ENCODE measurements at regions not wholly inside any gene's neighbourhood (a gene's known extent, or its start where the extent isn't known, plus 50 kb on each side); places are given as distances from the start of the nearest gene placed in this dataset.
"Not testable (repeated sequence)": the region's sequence is repeated elsewhere in the genome, so short reads cannot be mapped to it uniquely, and the experiment has no call there.

DNA sequence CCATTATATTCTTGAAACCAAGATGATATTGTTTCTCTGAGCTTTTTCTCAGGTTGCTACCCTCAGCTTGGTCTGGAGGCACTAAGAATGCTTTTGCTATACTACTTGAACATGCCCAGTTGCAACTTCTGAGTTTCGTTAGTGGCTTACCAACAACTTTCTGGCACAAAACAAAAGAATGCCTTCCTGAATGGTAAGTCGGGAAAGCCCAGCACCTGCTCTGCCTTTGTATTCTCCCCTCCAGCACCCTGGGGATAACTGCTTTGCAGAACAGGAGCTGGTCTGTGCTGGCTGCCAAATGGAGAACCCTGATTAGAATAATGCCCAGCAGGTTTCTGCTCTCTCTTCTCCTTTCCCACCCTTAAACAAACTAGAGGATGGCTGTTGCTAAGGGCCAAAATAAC lies 149.3 kb downstream of the TGFB2 start:
- no peak for DNase-seq (ENCODE audit: low spot score)

DNA sequence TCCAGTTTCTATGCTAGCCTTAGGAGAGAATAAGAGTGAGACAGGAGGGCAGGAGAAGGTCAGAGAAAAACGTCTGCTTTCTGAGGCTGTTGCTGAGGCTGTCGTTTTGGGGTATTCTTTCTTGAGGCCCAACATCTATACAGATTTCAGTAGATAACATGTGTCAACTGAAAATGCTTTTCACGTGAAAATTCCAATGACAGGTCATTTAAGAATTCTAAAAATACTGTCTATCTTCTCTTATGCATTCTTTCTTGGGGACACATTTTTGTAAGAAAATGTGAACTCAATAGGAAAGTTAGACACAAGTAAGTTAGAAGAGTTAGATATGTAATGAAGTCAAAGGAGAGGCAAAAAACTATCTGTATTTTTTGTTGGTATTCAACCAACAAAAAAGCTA lies 150.8 kb downstream of the TGFB2 start:
- DNase-seq (ENCODE audit: low spot score) = no peak

DNA sequence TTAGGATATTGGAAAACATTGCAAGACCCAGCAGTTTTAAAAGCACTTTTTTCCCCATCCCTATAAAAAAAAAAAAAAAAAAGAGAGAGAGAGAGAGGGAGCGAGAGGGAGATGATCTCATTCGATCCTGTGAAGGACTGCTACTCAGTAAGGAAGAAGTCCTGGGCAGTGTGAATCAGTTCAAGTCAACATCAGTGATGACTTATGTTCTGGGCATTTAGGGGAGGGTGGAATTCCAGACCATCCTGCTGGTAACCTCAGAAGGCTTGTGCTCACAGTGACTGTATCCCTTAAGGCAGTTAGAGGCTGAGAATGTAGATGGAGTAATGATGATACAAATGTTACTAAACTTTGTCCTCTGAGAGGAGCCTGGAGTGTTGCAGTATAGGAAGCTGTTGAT lies 151.4 kb downstream of the TGFB2 start:
- no peak for DNase-seq (ENCODE audit: low spot score)

DNA sequence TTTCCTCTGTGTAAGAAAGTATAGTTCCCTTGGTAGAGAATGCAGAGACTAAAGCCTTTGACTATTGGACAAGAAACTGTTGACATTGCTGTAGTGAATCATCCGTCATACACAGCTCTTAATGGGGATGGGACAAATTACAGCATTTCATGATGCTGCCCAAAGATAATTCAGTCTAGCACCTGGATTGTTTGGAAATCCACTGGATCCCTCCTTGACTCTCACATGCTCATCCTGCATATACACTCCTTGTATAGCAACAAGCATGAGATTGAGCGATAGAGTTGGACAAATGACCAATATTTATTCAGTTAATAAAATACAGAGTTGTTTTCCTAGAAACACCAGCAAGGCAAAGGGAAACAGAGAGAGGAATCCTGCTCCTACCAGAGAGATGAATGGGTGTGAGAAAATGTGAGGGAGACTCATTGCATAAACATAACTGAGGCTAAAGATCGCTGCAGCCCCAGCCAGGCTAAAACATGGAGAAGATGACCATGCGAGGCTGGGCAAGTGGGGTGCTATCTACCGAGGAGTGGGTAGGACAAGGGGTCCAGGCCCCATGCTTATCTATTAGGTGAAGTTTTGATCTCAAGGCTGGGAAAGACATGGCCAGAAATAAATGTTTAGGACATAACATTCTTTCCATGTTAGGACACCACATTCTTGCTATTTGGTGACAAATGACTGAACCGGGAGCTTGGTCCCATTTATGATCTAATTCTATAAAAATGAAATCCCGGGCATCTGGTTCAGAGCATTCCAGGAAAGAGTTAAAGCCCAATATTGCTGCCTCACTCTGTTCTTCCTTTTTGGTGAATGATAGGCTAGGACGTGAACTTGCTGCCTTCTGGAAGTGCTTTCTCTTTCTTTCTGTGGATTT lies 153.2 kb downstream of the TGFB2 start:
- no peak for DNase-seq (ENCODE audit: low spot score)

DNA sequence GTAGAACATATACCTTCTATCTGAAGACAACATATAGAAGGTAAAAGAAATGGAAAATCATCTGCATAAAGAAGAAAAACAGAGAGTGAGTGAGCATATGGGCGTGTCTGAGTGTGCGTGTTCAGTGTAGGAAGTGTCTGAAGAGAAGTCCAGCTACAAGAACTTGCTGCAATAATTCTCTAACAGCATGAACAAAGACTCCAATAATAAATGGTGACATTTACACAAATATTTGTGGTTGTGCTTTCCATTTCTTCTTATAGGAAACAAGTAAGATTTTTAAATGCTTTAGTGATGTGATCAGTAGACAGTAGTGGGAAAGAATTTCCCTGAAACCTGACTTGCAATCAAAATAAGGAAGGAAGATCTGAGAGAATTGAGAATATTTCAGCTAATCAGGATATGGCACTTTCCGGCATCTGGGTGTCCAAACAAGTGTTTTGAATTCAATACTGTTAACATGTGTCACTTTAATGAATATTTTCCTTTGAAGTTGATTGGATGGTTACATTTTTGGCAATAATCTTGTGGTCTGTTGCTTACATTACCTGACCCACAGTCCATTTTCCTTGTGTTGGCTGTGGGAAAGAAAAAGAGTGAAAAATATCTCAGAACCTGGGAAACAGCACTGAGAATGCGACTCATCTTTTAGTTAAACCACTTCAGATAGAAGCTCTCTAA lies 154.0 kb downstream of the TGFB2 start:
- no peak for DNase-seq (ENCODE audit: low spot score)

DNA sequence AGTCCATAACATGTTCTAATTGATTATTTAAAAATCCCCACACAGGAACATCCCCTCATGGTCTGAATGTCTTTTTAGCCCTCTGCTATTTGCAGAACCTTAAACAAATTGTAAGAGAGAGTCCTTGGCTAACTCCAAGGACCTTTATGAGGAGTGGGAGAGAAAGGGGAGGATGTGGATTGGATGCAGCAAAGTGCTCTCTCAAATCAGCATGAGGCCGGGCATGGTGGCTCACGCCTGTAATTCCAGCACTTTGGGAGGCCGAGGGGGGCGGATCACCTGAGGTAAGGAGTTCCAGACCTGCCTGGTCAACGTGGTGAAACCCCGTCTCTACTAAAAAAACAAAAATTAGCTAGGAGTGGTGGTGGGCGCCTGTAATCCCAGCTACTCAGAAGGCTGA lies 154.8 kb downstream of the TGFB2 start:
- no peak for DNase-seq (ENCODE audit: low spot score)

GRCh38 chr1:218501161-218501560 lies 156.0 kb downstream of the TGFB2 start:
- DNase-seq (ENCODE audit: low spot score) = no peak

GRCh38 chr1:218502383-218502782 lies 157.2 kb downstream of the TGFB2 start:
- DNase-seq (ENCODE audit: low spot score) = no peak

GRCh38 chr1:218503102-218503501 lies 158.0 kb downstream of the TGFB2 start:
- DNase-seq (ENCODE audit: low spot score) = no peak

DNA sequence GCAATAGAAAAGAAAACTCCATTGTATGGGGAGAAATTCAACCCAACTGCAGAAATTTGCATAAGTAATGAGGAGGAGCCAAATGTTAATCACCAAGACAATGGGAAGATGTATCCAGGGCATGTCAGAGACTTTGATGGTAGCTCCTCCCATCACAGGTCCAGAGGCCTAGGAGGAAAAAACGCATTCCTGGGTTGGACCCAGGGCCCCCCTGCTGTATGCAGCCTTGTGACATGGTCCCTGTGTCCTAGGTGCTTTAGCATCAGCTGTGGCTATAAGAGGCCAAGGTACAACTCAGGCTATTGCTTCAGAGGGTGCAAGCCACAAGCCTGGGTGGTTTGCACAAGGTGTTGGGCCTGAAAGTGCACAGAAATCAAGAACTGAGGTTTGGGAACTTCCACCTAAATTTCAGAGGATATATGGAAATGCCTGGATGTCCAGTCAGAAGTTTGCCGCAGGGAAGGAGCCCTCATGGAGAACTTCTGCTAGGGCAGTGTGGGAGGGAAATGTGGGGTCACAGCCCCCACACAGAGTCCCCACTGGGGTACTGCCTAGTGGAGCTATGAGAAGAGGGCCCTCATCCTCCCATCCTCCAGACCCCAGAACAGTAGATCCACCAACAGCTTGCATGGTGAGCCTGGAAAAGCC lies 162.3 kb downstream of the TGFB2 start:
- no peak for DNase-seq (ENCODE audit: low spot score)

GRCh38 chr1:218510153-218510772 lies 165.1 kb downstream of the TGFB2 start:
- no peak for DNase-seq (ENCODE audit: low spot score)

DNA sequence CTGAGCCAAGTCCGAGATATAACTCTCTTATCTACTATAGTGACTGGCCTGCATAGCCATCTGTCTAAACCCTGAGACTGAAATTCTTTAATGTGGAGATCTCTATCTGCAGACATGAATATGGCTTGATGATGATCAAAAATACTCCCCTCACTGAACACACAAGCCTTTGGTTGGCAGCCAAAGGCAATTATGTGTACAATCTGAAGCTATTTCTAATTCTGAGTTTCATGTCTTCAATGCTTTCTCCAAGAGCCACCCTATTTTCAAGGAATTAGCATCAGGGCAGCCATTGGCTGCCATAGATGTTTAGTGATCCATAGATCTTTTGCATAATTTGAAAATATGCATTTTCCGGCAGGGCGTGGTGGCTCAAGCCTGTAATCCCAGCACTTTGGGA lies 168.2 kb downstream of the TGFB2 start:
- no peak for DNase-seq (ENCODE audit: low spot score)

- DNase-seq (ENCODE audit: low spot score) = no peak
These were observed 169.6 kb downstream of the TGFB2 start for GRCh38 chr1:218514689-218515088.

DNA sequence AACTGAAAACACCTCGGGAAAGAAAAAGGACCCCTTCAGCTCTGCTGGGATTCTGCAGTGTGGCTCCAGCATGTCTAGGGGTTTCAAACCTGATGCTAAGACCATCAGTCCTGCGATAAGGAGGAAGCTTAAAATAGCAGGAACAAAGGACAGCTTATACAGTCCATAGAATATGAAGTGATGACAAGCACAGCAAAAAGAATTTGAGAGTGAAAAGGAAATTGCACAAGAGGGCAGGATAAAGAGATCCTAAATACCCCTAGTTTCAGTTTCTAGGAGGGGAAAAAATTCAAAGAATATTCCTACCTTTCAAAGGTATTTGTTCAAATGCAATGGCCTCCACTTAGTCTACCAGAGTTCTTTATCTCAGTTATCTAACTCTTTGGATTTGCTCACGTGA lies 171.4 kb downstream of the TGFB2 start:
- DNase-seq (ENCODE audit: low spot score) = no peak

DNA sequence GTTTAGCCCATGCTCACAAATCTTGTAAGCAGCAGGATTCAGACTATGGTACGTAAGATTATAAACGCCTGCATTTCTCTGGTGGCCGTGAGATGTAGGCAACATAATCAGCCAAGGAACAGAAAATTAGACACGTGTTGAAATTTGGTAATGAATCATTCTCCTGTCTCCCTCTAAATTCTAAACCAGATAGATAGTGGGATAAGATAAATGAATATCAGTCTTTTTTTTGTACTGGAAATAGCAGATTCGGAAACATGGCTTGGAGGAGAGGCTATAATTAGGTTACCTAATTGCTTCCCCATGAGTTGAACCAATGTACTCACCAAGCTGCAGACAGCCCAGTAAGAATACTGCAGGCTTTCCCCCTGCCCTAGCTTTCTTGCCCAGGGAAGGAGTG lies 172.3 kb downstream of the TGFB2 start:
- no peak for DNase-seq (ENCODE audit: low spot score)

DNA sequence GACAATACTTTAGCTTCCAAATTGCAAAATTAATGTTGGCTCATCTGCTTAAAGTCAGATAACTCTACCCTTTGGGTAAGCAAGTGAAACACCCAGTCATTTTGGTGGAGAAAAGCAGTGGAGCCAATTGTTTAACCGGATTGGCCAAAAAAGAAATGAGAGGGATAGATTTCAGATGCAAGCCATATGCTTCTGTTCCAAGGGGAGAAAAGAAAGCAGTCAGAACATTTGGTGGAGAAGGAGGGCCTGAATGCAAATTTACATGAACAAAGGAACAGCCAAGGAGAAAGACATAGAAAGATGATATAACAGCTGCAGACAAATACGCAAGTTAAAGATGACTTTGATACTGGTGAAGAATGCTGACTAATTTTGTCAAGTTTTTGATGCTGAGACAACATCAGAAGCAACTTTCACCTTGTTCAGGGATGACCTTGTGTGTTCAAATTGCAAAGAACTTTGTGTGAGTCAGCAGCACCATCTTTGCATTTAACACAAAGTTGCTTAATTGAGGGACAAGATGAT lies 173.1 kb downstream of the TGFB2 start:
- DNase-seq (ENCODE audit: low spot score) = no peak

GRCh38 chr1:218520646-218521045 lies 175.5 kb downstream of the TGFB2 start:
- not testable (repeated sequence) for DNase-seq (ENCODE audit: low spot score)

DNA sequence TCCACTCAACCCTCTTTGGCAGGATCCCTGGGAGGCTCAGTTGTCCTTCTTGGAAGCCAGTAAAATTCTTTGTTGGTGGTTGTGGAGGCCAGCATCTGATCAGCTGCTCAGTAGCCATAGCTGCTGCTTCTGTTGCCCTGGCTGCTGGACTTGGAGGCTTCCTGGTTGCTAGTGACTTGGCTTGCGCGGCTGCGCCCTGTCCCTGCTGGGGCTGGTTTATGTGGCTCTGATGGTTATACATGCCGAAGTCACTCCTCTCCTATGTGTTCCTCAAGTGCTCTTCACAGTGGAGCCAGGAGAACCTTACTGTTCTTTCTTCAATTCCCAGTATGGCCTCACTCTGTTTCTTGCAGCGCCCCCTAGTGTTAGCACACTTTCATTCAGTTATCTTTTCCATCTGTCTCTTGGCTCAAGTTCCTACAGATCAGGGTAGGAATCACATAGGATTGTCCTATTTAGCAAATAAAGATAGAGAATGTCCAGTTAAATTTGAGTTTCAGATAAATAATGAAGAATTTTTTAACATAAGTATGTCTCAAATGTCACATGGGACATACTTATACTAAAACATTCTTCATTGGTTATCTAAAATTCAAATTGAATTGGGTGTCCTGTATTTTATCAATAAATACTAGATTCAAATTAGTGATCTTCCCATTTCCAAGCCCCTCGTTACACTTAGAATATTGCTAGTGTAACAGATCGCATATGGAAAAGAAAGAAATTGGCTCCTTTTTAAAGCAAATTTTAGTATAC lies 176.5 kb downstream of the TGFB2 start:
- DNase-seq (ENCODE audit: low spot score) = peak; percentile 52

DNA sequence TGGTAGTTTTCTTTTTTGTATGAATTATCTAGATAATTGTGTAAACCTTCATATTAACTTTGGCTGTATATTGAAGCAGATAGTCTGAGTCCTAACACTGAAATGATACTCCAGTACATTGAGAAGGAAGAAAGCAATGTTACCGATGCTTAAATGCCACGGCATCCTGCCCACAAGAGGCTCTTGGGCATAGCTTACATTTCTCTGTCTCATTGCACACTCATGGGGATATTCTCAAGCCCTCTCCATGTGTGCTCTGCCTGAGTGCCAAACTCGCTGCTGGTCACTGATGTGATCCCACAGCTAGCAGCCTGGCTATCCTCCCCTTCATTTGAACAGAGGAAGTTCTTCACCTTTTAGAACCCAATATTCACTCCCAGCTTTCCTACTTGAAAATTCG lies 179.4 kb downstream of the TGFB2 start:
- DNase-seq (ENCODE audit: low spot score) = no peak

GRCh38 chr1:218525031-218525430 lies 179.9 kb downstream of the TGFB2 start:
- DNase-seq (ENCODE audit: low spot score) = no peak

- DNase-seq (ENCODE audit: low spot score) = no peak
These were observed 180.5 kb downstream of the TGFB2 start for GRCh38 chr1:218525451-218526197.
